Keratinocyte (primary cell): ENCODE measurements at regions not wholly inside any gene's neighbourhood (a gene's known extent, or its start where the extent isn't known, plus 50 kb on each side); places are given as distances from the start of the nearest gene placed in this dataset.

Source experiments
- DNase-seq: peaks from one replicate; pipeline ENCODE4 v3.0.0-alpha.2; 2011; ENCODE audit warnings: low read depth, missing footprints, low spot score
- FAIRE-seq: peaks from 2 replicates; lab custom pipeline; 2011; peaks lifted over from hg19 to GRCh38; lab: Jason Lieb, UNC
- H2AFZ ChIP-seq: 2 replicates; pipeline ENCODE4 v1.6.0; 2012; ENCODE audit warnings: low read length, control low read depth, inconsistent platforms; ENCODE audit not compliant: control insufficient read depth
- H3K27ac ChIP-seq: 2 replicates; pipeline ENCODE4 v1.5.1; 2011; ENCODE audit warnings: low read length; ENCODE audit not compliant: control insufficient read depth, insufficient read depth
- H3K27me3 ChIP-seq: 3 replicates; pipeline ENCODE4 v1.6.0; 2011; ENCODE audit warnings: low read length; ENCODE audit not compliant: control insufficient read depth, insufficient read depth; ENCODE audit errors: extremely low read depth
- H3K36me3 ChIP-seq, 2 experiments: 2 replicates in 1 of 2; 3 replicates in 1 of 2; pipeline ENCODE4 v1.5.1; 2011; ENCODE audit warnings: low read length in 2 of 2, mild to moderate bottlenecking in 1 of 2; ENCODE audit not compliant: control insufficient read depth in 2 of 2, insufficient read depth in 2 of 2; ENCODE audit errors: extremely low read depth in 1 of 2
- H3K4me1 ChIP-seq: 3 replicates; pipeline ENCODE4 v1.5.1; 2011; ENCODE audit warnings: low read length; ENCODE audit not compliant: control insufficient read depth, insufficient read depth; ENCODE audit errors: extremely low read depth
- H3K4me2 ChIP-seq: 3 replicates; pipeline ENCODE4 v1.6.0; 2011; ENCODE audit warnings: low read depth, low read length; ENCODE audit not compliant: control insufficient read depth, insufficient read depth; ENCODE audit errors: extremely low read depth
- H3K4me3 ChIP-seq, 3 experiments: fragments of 200-600 bp in 1 of 3; sonication (generic) in 1 of 3; 2 replicates in 2 of 3; 3 replicates in 1 of 3; pipeline ENCODE4 v1.5.1; 2011 to 2016; ENCODE audit warnings: low read length in 3 of 3, mild to moderate bottlenecking in 3 of 3, control low read depth in 2 of 3, inconsistent platforms in 1 of 3, low read depth in 1 of 3, mixed read lengths in 1 of 3, mixed run types in 1 of 3, moderate library complexity in 1 of 3; ENCODE audit not compliant: control insufficient read depth in 2 of 3, insufficient read depth in 2 of 3; ENCODE audit errors: extremely low read depth in 1 of 3
- H3K79me2 ChIP-seq: 2 replicates; pipeline ENCODE4 v1.6.0; 2012; ENCODE audit warnings: low read length; ENCODE audit not compliant: control insufficient read depth, insufficient read depth
- H3K9ac ChIP-seq: 3 replicates; pipeline ENCODE4 v1.6.0; 2011; ENCODE audit warnings: low read length; ENCODE audit not compliant: control insufficient read depth, insufficient read depth; ENCODE audit errors: extremely low read depth
- H3K9me1 ChIP-seq: 3 replicates; pipeline ENCODE4 v1.6.0; 2011; ENCODE audit warnings: low read length; ENCODE audit not compliant: control insufficient read depth, insufficient read depth; ENCODE audit errors: extremely low read depth
- H3K9me3 ChIP-seq: 2 replicates; pipeline ENCODE4 v1.5.1; 2012; ENCODE audit warnings: low read depth, low read length; ENCODE audit not compliant: control insufficient read depth
- H4K20me1 ChIP-seq: 3 replicates; pipeline ENCODE4 v1.6.0; 2011; ENCODE audit warnings: low read length; ENCODE audit not compliant: control insufficient read depth, insufficient read depth; ENCODE audit errors: extremely low read depth
- EZH2 ChIP-seq: IDR thresholded peaks from one replicate; pipeline ENCODE4 v1.6.1; 2012; ENCODE audit warnings: inconsistent platforms, mild to moderate bottlenecking, low read length, moderate library complexity
- dilution Hi-C: fragments of 300-500 bp; cut with MboI; formaldehyde crosslinking; loops from one replicate; pipeline ENCODE4 v1.7.0; 2020; ENCODE audit warnings: low sequenced_read_pairs; ENCODE audit not compliant: extremely low pct_ligation_motif_present
- TF ChIP-seq, protein P1 (sequence below), 3 experiments: IDR thresholded peaks in 1 of 3; conservative IDR thresholded peaks in 1 of 3; optimal IDR thresholded peaks in 1 of 3; 2 replicates in 2 of 3; 3 replicates in 1 of 3; pipeline versions ENCODE3 to v1.5.1; 2011; ENCODE audit warnings: low read length in 3 of 3, mild to moderate bottlenecking in 3 of 3, moderate library complexity in 2 of 3, control low read depth in 1 of 3, inconsistent platforms in 1 of 3; ENCODE audit not compliant: insufficient read depth in 2 of 3; ENCODE audit errors: extremely low read depth in 1 of 3

DNA sequence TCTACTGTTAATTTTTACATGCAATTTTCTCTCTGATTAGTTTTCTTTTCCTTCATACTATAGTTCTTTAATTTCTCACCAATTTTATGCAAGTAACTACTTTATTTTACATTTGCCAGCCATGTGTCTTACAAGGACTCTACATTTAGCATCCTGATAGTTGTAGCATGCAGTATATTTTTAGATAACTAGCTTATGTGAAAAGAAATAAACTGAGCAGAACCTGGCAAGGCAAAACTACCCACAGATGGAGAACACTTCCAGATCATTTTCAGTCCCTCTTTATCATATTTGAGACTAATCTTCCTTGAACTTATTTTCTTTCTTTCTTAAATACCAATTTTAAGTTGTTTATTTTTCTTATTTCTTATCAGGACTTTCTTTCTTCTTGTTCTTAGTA lies 943.6 kb downstream of the LRFN5 start:
- H3K27ac ChIP-seq: no peak overlapping the region
- H3K4me2 ChIP-seq: no peak overlapping the region
- H4K20me1 ChIP-seq: no peaks in the 10 kb centered on the region
- dilution Hi-C loops: no loop called here
- FAIRE-seq: no peak
- no peaks in the 10 kb centered on the region for H3K79me2 ChIP-seq
- H2AFZ ChIP-seq: no peak overlapping the region
- DNase-seq: no peak
- H3K9me3 ChIP-seq: no peaks in the 10 kb centered on the region
- H3K4me1 ChIP-seq: no peaks in the 10 kb centered on the region
- H3K9ac ChIP-seq: no peak overlapping the region
- H3K27me3 ChIP-seq: no peaks in the 10 kb centered on the region
- TF ChIP-seq, protein P1, sequence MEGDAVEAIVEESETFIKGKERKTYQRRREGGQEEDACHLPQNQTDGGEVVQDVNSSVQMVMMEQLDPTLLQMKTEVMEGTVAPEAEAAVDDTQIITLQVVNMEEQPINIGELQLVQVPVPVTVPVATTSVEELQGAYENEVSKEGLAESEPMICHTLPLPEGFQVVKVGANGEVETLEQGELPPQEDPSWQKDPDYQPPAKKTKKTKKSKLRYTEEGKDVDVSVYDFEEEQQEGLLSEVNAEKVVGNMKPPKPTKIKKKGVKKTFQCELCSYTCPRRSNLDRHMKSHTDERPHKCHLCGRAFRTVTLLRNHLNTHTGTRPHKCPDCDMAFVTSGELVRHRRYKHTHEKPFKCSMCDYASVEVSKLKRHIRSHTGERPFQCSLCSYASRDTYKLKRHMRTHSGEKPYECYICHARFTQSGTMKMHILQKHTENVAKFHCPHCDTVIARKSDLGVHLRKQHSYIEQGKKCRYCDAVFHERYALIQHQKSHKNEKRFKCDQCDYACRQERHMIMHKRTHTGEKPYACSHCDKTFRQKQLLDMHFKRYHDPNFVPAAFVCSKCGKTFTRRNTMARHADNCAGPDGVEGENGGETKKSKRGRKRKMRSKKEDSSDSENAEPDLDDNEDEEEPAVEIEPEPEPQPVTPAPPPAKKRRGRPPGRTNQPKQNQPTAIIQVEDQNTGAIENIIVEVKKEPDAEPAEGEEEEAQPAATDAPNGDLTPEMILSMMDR (optimal IDR thresholded peaks at IDR 0.05 in 1 of 3, IDR thresholded peaks at IDR 0.05 in 1 of 3, conservative IDR thresholded peaks at IDR 0.05 in 1 of 3; ENCODE audit: extremely low read depth in 1 of 3, insufficient read depth in 2 of 3, low read length in 3 of 3): no peak
- TF ChIP-seq EZH2: no peak
- no peak overlapping the region for H3K4me3 ChIP-seq
- H3K36me3 ChIP-seq: no peaks in the 10 kb centered on the region
- no peaks in the 10 kb centered on the region for H3K9me1 ChIP-seq

- H3K4me3 ChIP-seq: no peak overlapping the region
- DNase-seq: no peak
- no peaks in the 10 kb centered on the region for H3K4me1 ChIP-seq
- dilution Hi-C loops: no loop called here
- no peak for FAIRE-seq
- no peak overlapping the region for H2AFZ ChIP-seq
- H3K27ac ChIP-seq: no peak overlapping the region
- H3K4me2 ChIP-seq: no peak overlapping the region
- no peaks in the 10 kb centered on the region for H3K27me3 ChIP-seq
- no peak for TF ChIP-seq EZH2
- TF ChIP-seq, protein P1 (optimal IDR thresholded peaks at IDR 0.05 in 1 of 3, IDR thresholded peaks at IDR 0.05 in 1 of 3, conservative IDR thresholded peaks at IDR 0.05 in 1 of 3; ENCODE audit: extremely low read depth in 1 of 3, insufficient read depth in 2 of 3, low read length in 3 of 3): no peak
- no peaks in the 10 kb centered on the region for H3K9me1 ChIP-seq
- no peaks in the 10 kb centered on the region for H4K20me1 ChIP-seq
- H3K79me2 ChIP-seq: no peaks in the 10 kb centered on the region
- H3K9me3 ChIP-seq: no peaks in the 10 kb centered on the region
- H3K36me3 ChIP-seq: no peaks in the 10 kb centered on the region
- no peak overlapping the region for H3K9ac ChIP-seq
These were observed 941.7 kb downstream of the LRFN5 start for GRCh38 chr14:42548349-42548748.
